Activated naive CD4-positive, alpha-beta T cell treated with anti-CD3 and anti-CD28 coated beads, Interleukin-2, amount 50 U/mL, for 16 hours (primary cell): ENCODE measurements at regions not wholly inside any gene's neighbourhood (a gene's known extent, or its start where the extent isn't known, plus 50 kb on each side); places are given as distances from the start of the nearest gene placed in this dataset.
"Not testable (repeated sequence)": the region's sequence is repeated elsewhere in the genome, so short reads cannot be mapped to it uniquely, and the experiment has no call there.

Source experiments
- DNase-seq: peaks from one replicate; pipeline ENCODE4 v3.0.0-alpha.2; 2020

DNA sequence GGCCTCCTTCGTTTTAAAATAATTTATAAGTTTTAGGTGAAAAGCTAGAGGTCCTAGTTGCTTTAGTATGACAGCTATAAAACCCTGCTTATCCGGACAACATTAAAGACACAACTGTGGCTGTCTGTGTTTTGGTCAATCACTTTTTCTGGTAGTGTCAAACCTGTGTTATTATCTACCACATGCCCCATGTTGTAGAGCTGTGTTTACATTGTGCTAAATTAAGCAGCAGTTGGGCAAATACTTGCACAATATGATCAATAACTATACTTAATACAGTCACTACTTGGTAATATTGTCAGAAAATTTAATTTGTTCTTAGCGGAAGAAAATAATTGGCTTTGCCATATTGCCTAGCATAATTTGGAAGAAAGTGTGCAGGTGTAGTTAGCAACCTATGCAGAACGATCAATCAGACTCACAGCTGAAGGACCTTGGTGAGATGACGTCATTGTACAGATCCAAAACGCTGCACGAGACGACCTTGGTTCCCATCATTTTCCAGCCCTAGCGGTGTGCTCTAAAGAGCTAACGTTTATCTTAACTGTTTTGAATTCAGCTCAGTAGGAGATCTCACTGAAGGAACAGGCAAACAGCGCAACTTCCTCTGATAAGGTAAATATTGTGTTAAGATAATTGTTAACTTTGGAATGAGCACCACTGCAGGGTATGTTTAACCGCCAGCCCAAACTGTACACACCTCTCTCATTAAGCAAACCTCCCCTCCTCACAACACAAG, 476.6 kb downstream of the IRS2 start:
- DNase-seq: no peak

GRCh38 chr13:109307027-109307426, 479.4 kb downstream of the IRS2 start:
- no peak for DNase-seq

DNA sequence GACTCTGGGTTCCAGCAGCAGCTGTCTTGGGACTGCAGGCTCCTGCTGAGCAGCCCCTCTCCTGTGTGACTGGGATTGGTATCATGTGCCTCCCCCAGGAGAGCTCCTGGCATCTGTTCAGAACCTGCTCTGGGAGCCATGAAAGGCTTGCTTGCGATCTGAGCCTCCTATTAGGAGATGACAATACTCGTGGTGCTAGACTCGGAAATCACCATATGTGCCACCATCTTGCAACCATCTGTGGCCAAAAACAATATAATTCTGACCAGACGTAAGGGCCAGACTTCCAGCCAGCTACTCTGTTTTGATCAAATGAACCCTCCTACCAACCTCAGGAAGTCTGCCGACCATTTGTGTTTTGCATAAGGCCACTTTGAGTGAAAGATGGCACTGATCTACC, 484.7 kb downstream of the IRS2 start:
- no peak for DNase-seq

- no peak for DNase-seq
Measured at GRCh38 chr13:109301276-109301675, 485.1 kb downstream of the IRS2 start.

- no peak for DNase-seq
Measured at GRCh38 chr13:109297628-109298027, 488.8 kb downstream of the IRS2 start.

GRCh38 chr13:109293166-109293565, 493.2 kb downstream of the IRS2 start:
- no peak for DNase-seq

DNA sequence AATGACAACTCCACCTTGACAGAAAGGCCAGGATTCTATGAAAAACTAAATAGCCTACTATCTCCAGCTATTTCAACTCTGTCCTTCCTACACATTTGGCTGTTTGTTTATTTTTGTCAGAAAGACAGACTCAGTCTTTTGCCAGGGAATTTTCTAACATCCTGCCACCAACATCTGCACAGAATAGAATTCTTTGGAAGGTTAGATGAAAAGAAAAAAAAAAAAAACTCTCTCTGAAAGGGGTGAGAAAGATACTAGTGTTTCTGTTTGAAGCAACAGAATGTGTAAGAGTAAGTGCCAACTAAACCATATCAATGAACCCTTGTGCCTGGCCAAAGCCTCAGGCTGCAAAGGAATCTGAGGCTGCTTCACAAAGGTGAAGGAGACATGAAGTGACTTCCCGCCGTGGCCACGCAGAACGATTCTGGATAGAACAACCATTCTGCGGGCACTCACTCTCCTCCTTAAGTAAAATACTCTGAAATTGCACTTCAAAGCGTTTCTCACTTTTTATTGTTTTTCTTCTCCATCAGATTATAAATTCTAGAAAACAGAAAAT, 498.2 kb downstream of the IRS2 start:
- no peak for DNase-seq

DNA sequence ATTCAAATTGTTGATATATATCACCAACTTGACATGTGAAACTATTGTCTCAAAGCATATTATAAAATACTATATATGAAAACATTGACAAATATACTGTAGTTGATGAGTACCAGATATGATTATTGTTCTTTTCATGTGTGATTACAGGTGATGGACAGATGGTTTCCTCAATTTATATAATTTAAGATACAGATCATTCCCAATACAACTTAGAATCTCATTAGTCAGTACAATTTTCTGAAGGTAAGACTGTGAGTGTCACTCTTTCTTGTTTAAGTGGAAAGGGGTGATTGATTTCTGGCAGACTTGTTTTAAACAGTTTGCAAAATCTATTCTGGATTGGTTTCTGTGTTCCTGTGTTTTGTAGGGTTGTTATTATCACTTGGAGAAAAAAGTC, 498.8 kb downstream of the IRS2 start:
- DNase-seq: no peak

DNA sequence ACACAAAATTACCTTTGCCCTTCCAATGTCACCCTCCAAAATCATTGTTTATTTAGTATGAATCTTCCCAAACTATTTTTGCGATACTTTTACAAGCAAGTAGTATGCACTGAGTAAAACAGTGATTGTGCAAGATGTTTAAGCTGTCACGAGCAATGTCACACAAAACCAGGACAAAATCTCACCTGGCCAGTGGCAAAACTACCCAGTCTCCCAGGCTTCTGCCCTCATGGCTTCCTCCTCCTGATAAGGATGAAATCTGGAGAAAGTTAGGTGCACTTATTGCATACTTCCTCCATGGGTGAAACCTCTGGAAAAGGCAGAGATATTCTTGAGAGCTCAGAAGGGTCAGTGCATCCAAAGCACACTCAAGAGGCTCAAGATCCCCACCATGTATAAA, 500.8 kb downstream of the IRS2 start:
- DNase-seq: no peak

DNA sequence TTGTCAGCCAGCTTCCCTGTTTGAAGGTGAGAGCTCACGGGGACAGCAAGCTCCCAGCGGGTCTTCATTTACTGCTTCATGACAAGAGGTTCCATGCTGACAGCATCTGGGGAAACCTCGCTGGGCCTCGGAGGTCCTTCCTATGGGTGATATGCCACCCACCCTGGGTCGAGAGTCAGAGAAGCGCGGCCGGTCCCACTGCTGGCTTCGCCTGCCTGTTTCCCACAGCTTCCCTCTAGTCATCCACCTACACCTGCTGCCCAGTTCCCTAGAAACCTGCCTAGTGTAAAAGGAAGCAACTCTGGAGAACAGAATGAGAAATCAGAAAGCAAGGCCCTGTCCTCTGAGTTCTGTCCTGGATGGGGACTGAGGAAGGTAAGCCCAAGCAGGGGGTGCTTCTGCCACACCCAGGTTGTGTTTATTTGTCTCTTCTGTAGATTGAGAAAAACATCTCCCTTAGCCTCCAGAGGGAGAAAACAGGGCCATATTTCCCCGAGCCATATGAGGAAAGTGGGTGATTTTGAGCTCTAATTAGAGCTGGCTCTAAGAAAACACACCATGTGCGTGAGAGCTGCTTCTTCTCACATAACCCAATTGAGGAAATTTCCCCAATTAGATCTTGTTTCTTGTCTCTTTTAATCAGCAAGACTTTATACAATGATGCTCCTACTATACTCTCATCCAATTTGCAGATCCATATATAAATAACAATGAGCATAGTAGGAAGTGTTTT, 504.3 kb downstream of the IRS2 start:
- DNase-seq: no peak

DNA sequence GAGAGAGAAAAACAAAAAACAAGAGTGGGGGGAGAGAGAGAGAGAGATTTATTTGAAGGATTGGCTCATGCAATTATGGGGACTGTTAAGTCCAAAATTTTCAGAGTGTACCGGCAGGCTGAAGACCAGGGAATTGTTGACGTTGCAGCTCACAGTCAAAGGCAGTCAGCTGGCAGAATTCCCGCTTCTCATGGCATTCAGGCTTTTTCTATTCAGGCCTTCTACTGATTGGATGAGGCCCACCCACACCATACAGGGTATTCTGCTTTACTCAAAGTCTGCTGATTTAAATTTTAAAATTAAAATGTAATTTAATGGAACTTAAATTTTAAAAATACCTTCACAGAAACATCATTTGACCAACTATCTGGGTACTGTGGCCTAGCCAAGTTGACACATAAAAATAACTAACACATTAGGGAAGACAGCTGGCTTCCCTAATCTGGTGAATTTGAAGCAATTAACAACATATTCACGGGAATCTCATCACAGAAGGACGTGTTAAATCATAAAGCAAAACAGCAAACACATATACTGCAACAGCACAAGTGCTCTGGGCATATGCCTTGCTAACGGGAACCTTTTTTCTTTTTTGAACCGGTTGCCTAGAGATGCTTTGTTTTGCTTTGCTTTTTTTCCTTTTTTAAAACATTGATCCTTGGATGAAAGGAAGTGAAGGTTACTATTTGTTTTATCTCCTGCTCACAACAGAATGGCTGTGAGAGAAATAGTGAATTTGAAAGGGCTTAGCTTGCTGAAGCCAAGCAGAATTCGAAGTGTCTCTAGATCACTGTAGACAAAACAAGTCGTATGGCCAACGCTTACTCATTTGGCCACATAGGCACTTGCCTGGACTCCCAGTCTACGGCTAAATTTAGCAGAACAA, 505.1 kb downstream of the IRS2 start:
- no peak for DNase-seq

- DNase-seq: no peak
Measured at GRCh38 chr13:109276261-109276660, 510.1 kb downstream of the IRS2 start.

- no peak for DNase-seq
Measured at GRCh38 chr13:109275852-109276251, 510.5 kb downstream of the IRS2 start.

DNA sequence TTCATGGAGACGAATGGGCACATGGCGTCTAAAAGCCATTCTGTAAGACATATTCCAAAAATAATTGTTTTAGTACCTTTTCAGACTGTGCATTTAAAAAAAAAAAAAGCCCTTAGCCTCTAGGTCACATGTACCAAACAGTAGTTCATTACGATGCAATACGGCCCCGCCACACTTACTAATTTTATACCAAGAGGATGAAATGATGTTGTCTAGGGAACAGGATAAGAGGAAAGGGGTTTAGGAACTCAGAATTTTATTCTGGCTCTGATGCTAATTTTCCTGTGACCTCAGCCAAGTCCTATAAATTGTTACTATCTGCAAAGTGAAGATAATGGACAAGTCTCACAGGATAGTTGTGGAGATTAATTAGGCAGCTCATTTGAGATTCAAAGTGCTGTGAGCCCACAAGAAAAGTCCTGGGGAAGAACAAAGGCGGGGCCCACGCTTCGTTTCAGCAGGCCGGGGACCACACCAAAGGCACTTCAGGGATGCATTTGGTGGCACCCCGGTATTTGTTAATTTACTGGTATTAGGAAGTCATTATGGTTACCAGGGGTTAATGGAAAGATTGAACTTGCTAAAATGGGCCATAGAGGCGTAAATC, 511.1 kb downstream of the IRS2 start:
- no peak for DNase-seq

- DNase-seq: no peak
Measured at GRCh38 chr13:109274188-109274821, 512.1 kb downstream of the IRS2 start.

DNA sequence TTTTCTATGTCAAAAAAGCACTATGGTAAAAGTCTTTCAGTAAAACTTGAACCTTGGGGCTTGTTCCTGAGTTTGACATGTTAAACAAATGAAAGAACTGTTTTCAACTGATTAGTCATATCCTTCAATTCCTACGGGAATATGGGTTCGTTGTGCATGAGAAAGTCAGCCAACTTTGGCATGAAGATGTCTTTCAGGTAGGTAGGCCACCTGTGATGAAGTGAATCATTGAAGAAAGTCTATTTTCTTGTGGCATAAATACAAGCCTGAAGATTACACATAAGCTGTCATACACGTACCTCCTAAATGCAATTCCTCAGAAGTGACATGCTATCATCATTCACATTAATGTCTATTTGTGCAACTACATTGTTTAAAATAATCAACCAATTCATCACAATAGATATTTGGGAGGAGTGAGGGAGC, 513.0 kb downstream of the IRS2 start:
- no peak for DNase-seq

- DNase-seq: no peak
Measured at GRCh38 chr13:109272595-109273325, 513.6 kb downstream of the IRS2 start.

GRCh38 chr13:109271555-109272541, 514.5 kb downstream of the IRS2 start:
- DNase-seq: no peak

DNA sequence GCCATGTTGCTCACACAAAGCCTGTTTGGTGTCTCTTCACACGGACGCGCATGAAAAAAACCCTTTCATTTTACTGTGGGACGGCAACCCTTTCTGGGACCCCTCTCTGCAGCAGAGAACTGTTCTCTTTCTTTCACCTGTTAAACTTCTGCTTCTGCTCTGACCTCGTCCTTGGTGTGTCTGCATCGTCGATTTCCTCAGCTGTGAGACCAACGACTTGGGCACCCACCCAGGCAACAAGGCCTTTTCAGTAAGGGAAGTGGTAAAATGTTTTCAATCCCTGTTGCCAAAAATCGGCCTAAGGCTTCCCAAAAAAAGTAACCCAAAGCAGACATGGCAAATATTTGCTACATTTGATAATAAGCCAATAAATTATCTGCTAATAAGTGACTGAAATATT, 515.3 kb downstream of the IRS2 start:
- no peak for DNase-seq

GRCh38 chr13:109269381-109269780, 517.0 kb downstream of the IRS2 start:
- not testable (repeated sequence) for DNase-seq
